ENCODE measurements at regions not wholly inside any gene's neighbourhood (a gene's known extent, or its start where the extent isn't known, plus 50 kb on each side); places are given as distances from the start of the nearest gene placed in this dataset.

GRCh38 chr11:116110356-116110755, 606.1 kb upstream of the CADM1 start:
- DNase-seq (ENCODE audit: low read depth, low spot score): no peak
- H3K27me3 ChIP-seq (ENCODE audit: control insufficient read depth, insufficient read depth, low read length): no peaks in the 10 kb centered on the region
- H3K9me3 ChIP-seq (ENCODE audit: control insufficient read depth, insufficient read depth, low read length): no peaks in the 10 kb centered on the region; the same call in 1 of the 2 replicates
- ChIA-PET POLR2A (no interaction called here), CTCF (no interaction called here)
- no peak for TF ChIP-seq CTCF (IDR thresholded peaks at IDR 0.05; ENCODE audit: low read depth, low read length)
- no peak overlapping the region for H3K27ac ChIP-seq (ENCODE audit: low read depth, low read length)
- no peak overlapping the region for H3K4me3 ChIP-seq (ENCODE audit: low read depth, low read length)

DNA sequence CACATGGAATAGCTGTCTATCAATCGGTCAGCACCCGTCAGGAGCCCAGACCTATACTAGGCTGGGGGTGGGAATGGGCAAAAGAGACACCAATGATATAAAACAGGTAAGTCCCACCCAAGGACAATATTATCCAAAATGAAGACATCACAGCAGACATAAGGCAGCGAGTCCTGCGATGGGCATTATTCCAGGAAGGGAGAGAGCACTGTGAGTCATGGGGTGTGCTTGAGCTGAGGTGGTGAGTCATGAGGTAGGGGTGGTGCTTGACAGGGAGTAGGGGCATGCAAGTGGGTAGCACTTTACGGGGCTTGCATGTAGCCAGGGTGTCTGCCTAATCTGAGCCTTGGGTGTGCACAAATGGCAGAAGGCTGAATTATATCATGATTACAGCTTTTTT, 605.0 kb upstream of the CADM1 start:
- no peak for DNase-seq (ENCODE audit: low read depth, low spot score)
- TF ChIP-seq CTCF (IDR thresholded peaks at IDR 0.05; ENCODE audit: low read depth, low read length): no peak
- ChIA-PET POLR2A (no interaction called here), CTCF (no interaction called here)
- H3K9me3 ChIP-seq (ENCODE audit: control insufficient read depth, insufficient read depth, low read length): no peaks in the 10 kb centered on the region; the same call in 1 of the 2 replicates
- H3K27ac ChIP-seq (ENCODE audit: low read depth, low read length): no peak overlapping the region
- no peak overlapping the region for H3K4me3 ChIP-seq (ENCODE audit: low read depth, low read length)
- H3K27me3 ChIP-seq (ENCODE audit: control insufficient read depth, insufficient read depth, low read length): no peaks in the 10 kb centered on the region

DNA sequence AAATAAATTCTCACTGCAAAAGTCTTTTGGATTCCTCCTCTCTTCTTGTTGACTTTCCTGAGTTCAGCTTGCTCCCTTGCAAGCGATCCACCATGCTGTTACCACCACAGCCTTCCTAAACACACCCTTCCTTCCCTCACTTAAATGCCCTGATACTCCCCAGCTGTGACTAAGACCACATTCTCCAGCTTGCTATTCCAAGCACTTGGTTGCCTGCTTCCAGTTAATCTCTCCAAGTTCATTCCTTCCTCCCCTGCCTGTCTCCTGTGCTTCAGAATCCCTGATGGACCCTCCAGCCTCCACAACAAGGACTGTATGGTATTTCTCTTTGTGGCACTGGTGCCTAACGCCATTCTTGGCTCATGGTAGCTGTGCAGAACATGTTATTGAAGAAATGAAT, 603.9 kb upstream of the CADM1 start:
- DNase-seq (ENCODE audit: low read depth, low spot score): no peak
- H3K9me3 ChIP-seq (ENCODE audit: control insufficient read depth, insufficient read depth, low read length): no peaks in the 10 kb centered on the region
- no peak overlapping the region for H3K27ac ChIP-seq (ENCODE audit: low read depth, low read length)
- ChIA-PET CTCF (no interaction called here), POLR2A (no interaction called here)
- no peaks in the 10 kb centered on the region for H3K27me3 ChIP-seq (ENCODE audit: control insufficient read depth, insufficient read depth, low read length)
- TF ChIP-seq CTCF (IDR thresholded peaks at IDR 0.05; ENCODE audit: low read depth, low read length): no peak
- no peak overlapping the region for H3K4me3 ChIP-seq (ENCODE audit: low read depth, low read length)

DNA sequence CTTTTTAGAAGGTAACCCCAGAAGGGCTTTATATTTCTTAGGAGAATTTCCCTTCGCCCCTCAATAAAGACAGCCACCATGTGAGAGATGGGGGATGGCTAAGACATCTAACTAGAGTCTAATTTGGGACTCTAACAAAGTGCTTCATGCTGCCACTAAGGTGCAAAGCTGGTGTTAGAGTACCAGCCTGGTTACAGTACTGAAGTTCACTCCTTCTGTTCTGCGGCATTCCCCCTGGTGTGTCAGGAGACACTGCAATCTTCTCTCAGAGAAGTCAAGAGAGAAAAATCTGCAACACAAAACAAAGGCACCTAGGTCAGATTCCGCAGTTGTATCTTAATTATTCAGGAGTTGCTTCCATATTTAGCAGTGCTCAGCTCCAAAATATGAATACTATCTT, 603.0 kb upstream of the CADM1 start:
- Histone ChIP-seq H3K27me3 (ENCODE audit: control insufficient read depth, insufficient read depth, low read length) (no peaks in the 10 kb centered on the region), H3K9me3 (ENCODE audit: control insufficient read depth, insufficient read depth, low read length) (no peaks in the 10 kb centered on the region), H3K4me3 (ENCODE audit: low read depth, low read length) (no peak overlapping the region), H3K27ac (ENCODE audit: low read depth, low read length) (no peak overlapping the region)
- no peak for TF ChIP-seq CTCF (IDR thresholded peaks at IDR 0.05; ENCODE audit: low read depth, low read length)
- no peak for DNase-seq (ENCODE audit: low read depth, low spot score)
- ChIA-PET POLR2A (no interaction called here), CTCF (no interaction called here)

- ChIA-PET POLR2A (no interaction called here), CTCF (interaction anchor here (0.6 kb wide), 1 partner anchor 1366 kb away, joined by 4 read pairs; no protein-coding TSS in a partner anchor)
- no peaks in the 10 kb centered on the region for H3K9me3 ChIP-seq (ENCODE audit: control insufficient read depth, insufficient read depth, low read length)
- DNase-seq (ENCODE audit: low read depth, low spot score): no peak
- no peak for TF ChIP-seq CTCF (IDR thresholded peaks at IDR 0.05; ENCODE audit: low read depth, low read length)
- no peak overlapping the region for H3K27ac ChIP-seq (ENCODE audit: low read depth, low read length)
- H3K4me3 ChIP-seq (ENCODE audit: low read depth, low read length): no peak overlapping the region
- H3K27me3 ChIP-seq (ENCODE audit: control insufficient read depth, insufficient read depth, low read length): no peaks in the 10 kb centered on the region
These were observed 600.4 kb upstream of the CADM1 start for GRCh38 chr11:116104498-116105174.
